Left hindlimb (tissue), 1 donor: ENCODE measurements at regions not wholly inside any gene's neighbourhood (a gene's known extent, or its start where the extent isn't known, plus 50 kb on each side); places are given as distances from the start of the nearest gene placed in this dataset.

ENCODE experiments used
- DNase-seq: peaks from one replicate; pipeline ENCODE4 v3.0.0-alpha.2; 2018

DNA sequence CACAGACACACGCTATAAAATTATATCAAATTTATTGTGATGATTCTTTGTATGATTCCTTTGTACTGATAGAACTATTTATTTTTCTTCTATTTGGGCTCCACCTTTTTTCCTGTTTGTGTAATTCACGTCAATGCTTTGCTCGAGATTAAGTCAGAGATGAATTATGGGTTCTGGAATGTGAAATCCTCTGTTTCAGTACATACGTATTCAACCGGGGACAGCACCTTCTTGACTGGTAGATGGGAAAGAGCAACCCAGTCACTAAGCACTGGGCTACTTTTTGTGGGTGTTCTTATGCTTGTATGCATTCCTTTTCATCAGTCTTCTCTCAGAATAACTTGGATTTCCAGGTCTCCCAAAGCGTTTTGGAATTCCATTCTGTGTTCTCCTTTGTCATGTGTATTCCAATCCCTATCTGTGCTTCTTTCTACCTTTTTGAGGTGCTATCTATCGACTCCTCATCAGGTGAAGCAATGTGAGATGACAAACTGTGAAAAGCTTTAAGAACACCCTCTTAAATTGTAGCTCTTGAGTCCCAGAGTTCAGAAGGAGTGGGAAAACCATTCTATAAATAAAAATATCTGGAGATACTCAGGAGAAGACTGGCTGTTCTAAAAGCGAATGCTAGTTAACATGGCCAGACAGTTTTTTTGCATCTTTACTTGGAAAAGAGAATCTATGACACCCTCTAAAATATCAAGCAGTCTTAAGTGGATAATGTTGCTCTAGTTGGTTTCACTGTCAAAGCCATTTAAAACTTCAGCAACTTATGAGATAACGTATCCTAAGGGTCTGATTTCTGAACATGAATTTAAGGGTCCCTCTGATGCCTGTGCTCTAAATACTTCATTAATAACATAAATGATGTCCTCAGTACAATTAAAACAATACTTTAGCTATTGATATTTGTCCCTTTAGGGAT lies 197.7 kb upstream of the PREP start:
- no peak for DNase-seq

DNA sequence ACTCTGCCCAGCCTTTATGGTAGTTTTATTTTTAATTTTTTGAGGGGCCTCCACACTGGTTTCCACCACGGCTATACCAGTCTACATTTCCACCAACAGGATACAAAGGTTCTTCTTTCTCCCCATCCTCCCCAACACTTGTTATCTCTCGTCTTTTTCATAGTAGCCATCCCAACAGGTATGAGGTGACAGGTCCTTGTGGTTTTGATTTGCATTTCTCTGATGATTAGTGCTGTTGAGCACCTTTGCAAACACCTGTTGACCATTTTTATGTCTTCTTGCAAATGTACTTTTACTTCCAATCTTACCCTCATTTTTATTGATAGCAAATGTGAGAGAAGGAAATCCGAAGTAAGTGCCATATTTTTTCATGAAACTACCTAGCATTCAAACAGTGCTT lies 195.4 kb upstream of the PREP start:
- no peak for DNase-seq

DNA sequence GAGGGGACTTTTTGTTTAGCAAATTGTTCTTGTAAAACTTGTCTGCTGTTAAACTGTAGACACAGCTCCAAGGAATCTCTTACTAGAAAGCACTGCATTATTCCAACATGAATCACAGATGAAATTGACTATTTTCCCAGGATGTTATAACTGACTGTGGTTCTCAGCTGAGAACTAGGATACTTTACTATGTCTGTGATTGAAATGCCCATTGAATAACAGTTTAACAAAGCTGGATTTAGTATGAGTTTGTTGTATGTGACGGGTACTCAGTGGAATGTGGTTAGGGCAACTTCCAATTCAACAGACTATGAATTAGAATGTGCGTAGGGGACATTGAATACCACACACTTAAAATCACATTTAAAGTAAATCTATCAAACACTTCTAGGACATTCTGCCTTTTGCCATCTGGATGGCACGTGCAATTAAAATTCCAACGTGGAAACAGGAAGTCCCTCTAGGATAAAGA lies 193.4 kb upstream of the PREP start:
- DNase-seq = no peak

- DNase-seq = no peak
Observed at GRCh38 chr6:105595829-105596228, 192.9 kb upstream of the PREP start.

GRCh38 chr6:105594821-105595220 lies 191.9 kb upstream of the PREP start:
- DNase-seq = no peak

GRCh38 chr6:105593805-105594671 lies 191.2 kb upstream of the PREP start:
- no peak for DNase-seq

GRCh38 chr6:105593056-105593690 lies 190.3 kb upstream of the PREP start:
- no peak for DNase-seq

- DNase-seq = no peak
Observed at GRCh38 chr6:105592329-105592728, 189.4 kb upstream of the PREP start.

- no peak for DNase-seq
Observed at GRCh38 chr6:105591053-105591452, 188.2 kb upstream of the PREP start.

DNA sequence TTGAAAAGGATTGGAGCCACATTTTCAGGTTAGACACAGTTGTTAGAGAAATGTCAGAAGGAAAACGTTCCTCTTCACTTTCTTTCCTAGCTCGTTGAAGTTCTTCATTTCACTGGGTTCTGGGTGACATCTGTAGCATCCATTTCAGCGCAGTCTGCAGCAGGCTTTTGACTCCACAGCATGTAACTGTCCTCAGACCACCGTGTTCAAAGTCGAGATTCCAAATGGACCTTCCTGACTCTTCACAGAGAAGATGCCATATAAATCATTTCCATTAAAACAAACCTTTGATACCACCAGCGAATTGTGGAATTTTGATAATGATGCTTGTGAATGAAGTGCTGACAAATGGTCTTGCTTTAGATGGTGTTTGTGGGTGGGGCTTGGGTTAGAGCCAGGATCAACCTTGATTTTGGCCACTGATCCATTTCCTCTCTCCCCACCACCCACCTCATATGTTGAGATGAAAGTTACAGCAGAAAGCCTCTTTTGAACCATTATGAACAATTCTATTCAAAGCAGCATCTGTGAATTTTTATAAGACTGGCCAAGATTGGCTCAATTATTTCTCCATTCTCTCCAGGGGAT lies 185.3 kb upstream of the PREP start:
- DNase-seq = no peak

DNA sequence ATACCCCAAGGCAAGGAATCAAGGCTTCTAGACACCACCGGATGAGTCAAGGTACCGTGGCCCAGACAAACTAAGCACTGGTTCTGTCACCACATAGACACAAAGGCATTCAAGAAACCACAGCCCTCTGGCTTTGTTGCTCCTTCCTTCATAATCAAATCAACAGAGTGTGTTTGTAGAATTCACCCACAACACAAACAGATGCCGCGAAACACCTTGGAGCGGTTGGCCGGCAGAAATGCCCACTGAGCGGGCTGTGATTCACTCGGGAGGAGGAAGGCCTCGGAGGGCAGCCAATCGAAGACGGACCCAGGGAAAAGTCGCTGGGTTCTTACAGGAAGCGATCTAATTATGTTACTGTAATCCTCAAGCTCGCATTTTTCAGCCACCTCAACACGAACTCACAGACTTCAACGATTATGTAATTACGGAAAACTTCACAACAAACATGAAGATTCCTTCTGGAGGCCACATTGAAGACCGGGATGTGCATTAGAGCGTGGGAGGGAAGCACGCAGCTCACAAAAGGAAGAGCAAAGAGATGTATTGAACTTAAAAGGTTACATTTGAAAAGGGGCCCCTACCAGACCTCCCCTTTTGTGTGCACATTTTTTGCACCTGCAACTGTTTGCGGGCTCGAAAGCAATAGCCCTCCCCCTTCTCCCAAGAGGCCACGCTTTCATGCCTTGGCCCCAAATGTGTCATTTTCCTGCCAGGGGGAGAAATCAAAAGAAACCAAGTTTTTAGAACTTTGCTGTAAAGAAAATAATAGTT lies 184.7 kb upstream of the PREP start:
- no peak for DNase-seq

- DNase-seq = no peak
Observed at GRCh38 chr6:105578179-105578707, 175.4 kb upstream of the PREP start.

- DNase-seq = no peak
Observed at GRCh38 chr6:105573556-105573955, 170.7 kb upstream of the PREP start.

- no peak for DNase-seq
Observed at GRCh38 chr6:105573138-105573537, 170.3 kb upstream of the PREP start.

DNA sequence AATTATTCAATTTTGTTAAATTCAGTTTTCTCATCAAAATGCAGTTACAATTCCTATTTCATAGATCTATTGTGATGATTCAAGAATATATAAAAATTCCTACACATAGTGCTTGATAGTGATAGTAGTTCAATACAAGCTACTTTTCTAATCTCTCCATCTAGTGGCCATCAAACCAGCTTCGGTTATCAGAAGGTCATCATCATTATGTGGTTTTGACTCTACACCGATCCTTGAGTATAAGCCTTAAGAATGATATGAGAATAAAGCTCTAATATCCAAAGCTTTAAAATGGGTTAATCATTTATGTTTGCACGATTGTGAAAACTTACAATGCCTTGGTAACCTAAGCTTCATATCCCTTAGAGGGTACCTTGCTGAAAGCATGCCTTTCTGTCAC lies 167.5 kb upstream of the PREP start:
- no peak for DNase-seq

DNA sequence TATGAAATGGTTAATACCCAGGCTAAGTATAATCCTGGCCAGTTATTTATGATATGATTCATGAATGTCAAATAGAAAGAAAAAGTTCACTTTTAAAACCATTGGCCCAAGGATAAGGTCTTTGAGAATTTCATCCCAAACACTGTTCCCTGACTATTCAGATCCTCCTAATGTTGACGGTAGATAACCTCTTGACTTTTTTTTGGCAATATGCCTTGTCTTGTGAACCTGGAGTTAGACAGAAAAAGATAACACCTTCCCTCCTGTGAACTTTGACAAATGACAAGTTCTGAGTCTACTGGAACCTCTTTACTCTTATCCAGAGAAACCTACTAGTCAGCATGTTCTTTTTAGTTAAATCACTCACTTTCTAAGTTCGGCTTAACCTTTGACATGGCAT lies 166.8 kb upstream of the PREP start:
- DNase-seq = no peak

DNA sequence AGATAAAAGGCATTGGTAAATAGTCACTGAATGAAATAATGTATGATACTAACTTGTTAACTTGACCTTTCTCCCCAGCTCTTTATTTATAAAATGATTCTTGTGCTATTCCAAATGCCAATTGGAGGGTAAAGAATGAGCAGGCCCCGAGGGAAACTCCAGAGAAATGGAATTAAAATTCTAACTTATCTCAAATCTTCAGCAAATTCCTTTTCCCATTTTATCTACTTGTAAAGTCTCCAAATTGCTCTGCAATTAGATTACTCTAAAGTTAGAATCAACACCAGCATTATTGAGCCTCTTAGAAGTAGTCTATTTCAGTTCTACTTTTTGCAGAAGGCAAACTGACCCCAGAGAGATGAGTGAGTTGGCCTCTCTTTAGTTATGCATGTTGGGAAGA lies 165.9 kb upstream of the PREP start:
- no peak for DNase-seq

DNA sequence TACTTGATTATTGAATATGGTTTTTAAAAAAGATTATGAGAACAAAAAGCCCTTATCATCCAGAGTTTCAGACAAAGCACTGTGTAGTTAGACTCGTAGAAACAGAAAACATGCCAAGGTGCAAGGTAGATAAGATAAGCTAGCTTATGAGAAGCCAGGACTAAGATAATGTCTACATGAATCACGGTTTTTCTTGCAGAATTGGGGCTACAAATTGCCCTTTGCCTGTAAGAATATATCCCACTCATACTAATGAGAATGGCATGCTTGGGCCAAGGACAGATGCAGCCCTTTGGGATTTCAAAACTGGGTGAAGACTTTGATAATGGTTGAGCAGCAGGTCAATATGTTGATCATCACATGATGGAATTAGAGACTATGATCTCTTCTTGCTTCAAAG lies 165.3 kb upstream of the PREP start:
- DNase-seq = no peak

DNA sequence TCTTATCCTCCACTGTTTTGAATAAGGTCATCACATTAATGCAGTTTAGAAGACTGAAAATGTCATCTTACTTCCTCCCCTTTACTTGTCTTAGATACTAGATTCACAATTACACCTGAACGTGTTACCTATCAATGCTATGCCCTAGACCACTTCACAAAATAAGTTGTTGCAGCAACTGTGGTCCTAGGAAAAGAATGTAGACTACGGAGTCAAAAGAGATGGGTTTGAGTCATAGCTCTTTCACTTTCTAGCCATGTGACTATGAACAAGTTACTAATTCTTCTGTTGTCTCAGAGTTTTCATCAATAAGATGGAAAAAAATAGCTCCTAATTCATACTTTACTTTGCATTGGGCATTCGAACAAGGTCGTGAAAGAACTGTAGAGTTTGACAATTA lies 164.3 kb upstream of the PREP start:
- DNase-seq = no peak

DNA sequence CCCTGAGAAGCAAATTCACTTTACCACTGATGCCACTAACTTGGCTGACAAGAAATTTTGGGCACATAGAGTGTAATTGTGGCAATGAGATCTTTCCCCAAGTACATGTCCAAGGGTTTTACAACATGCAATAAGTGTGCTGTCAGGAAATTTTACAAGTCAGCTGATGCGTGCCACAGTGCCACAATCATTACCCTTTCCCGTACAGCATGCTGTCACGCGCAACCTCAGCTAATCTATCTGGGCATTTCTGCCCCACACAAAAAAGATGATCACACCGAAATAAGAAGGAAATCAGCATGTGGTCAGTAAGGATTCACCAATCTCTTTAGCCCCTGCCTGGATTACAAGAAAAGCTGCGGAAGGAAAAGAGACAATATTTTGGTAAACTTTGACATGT lies 163.6 kb upstream of the PREP start:
- DNase-seq = peak; percentile 38

DNA sequence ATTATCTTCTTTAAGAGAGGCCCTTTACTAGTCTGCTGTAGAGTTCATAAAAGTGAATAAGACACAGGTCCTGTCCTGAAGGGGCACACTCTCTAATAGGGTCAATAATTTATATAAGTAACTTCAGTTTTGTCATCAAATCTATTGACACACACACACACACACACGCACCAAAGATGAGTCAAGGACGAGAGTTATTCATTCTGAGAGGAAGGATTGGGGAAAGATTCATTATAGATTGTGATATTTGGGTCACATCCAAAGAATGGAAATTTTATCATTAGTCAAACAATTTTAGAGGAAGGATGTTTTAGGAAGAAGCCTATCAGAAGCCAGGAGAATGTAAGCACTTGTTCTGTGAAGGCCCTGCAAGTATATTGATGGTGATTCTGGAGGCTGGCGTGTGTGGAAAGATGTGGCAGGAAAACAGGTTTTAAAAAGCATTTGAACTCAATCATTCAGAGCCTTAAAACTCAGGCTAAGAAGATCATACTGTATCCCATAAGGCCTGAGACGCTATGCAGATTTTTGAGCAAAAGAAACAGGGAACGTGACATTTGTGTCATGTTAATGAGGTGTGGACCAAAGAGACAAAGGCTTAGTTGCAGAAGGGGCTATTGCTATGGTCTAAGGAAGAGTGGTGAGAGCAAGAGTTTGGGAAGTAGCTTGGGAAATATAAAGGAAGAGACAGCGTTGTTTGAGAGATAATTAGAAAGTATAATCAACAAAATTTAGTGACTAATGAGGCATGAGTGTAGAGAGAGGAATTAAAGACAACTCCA lies 161.4 kb upstream of the PREP start:
- DNase-seq = no peak
